Activated CD4-positive, alpha-beta T cell treated with anti-CD3 and anti-CD28 coated beads for 36 hours (primary cell): ENCODE measurements at regions not wholly inside any gene's neighbourhood (a gene's known extent, or its start where the extent isn't known, plus 50 kb on each side); places are given as distances from the start of the nearest gene placed in this dataset.

Experiments used
- ATAC-seq: fragments of 200-7000 bp; cut with Tn5 transposase; one replicate; pipeline ENCODE4 v1.10.0; 2021; ENCODE audit warnings: mild to moderate bottlenecking, moderate library complexity
- CTCF ChIA-PET: fragments of 350-600 bp; sonication (Branson Sonifier 250); formaldehyde crosslinking; loops from one replicate; lab custom pipeline; 2021; ENCODE audit warnings: antibody characterized with exemption; lab: Charles Lee
- POLR2A ChIA-PET: fragments of 350-600 bp; sonication (Branson Sonifier 250); formaldehyde crosslinking; loops from one replicate; lab custom pipeline; 2021; ENCODE audit warnings: antibody characterized with exemption, inconsistent platforms; lab: Charles Lee
- DNase-seq: peaks from one replicate; pipeline ENCODE4 v3.0.0-alpha.2; 2020
- H3K27ac Mint-ChIP-seq: one replicate; pipeline ENCODE4 v1.8.0; 2021; ENCODE audit warnings: mixed read lengths
- H3K27me3 Mint-ChIP-seq: one replicate; pipeline ENCODE4 v1.8.0; 2021; ENCODE audit warnings: mixed read lengths
- H3K36me3 Mint-ChIP-seq: one replicate; pipeline ENCODE4 v1.8.0; 2021; ENCODE audit warnings: low read depth, mixed read lengths
- H3K4me1 Mint-ChIP-seq: one replicate; pipeline ENCODE4 v1.8.0; 2021; ENCODE audit warnings: mixed read lengths
- H3K4me3 Mint-ChIP-seq: one replicate; pipeline ENCODE4 v1.8.0; 2021; ENCODE audit warnings: mild to moderate bottlenecking, moderate library complexity, mixed read lengths
- H3K9me3 Mint-ChIP-seq: one replicate; pipeline ENCODE4 v1.8.0; 2021; ENCODE audit warnings: low read depth, mixed read lengths
- intact Hi-C, 2 experiments: fragments of 100-400 bp; cut with DNase I in 1 of 2; cut with micrococcal nuclease in 1 of 2; formaldehyde crosslinking; loops; one replicate each; pipeline versions ENCODE4 v1.14.2 to v1.15.1; 2022 to 2024; cut with DNase I, micrococcal nuclease

GRCh38 chr2:160889439-160890170 is 270.6 kb upstream of the TANK start:
- Mint-ChIP-seq H3K27me3 (no peaks in the 10 kb centered on the region), H3K9me3 (no peaks in the 10 kb centered on the region), H3K4me3 (no peak overlapping the region), H3K4me1 (no peaks in the 10 kb centered on the region), H3K27ac (no peak overlapping the region), H3K36me3 (no peaks in the 10 kb centered on the region)
- no peak for DNase-seq
- intact Hi-C loops: no loop called here
- POLR2A ChIA-PET: no interaction called here
- no peak for ATAC-seq
- CTCF ChIA-PET: no interaction called here

GRCh38 chr2:160890667-160891352 is 269.4 kb upstream of the TANK start:
- Mint-ChIP-seq H3K4me3 (no peak overlapping the region), H3K9me3 (no peaks in the 10 kb centered on the region), H3K4me1 (no peaks in the 10 kb centered on the region), H3K36me3 (no peaks in the 10 kb centered on the region), H3K27me3 (no peaks in the 10 kb centered on the region), H3K27ac (no peak overlapping the region)
- ATAC-seq: no peak
- no peak for DNase-seq
- ChIA-PET POLR2A (interaction anchor here (0.6 to 0.7 kb wide), 3 partner anchors 104 to 445 kb away, joined by 5 to 7 read pairs (median 5); no protein-coding TSS in a partner anchor), CTCF (no interaction called here)
- intact Hi-C loops: no loop called here

- H3K4me1 Mint-ChIP-seq: no peaks in the 10 kb centered on the region
- H3K36me3 Mint-ChIP-seq: no peaks in the 10 kb centered on the region
- intact Hi-C loops: no loop called here
- CTCF ChIA-PET: no interaction called here
- no peak for ATAC-seq
- H3K27me3 Mint-ChIP-seq: no peaks in the 10 kb centered on the region
- POLR2A ChIA-PET: no interaction called here
- H3K27ac Mint-ChIP-seq: no peak overlapping the region
- no peaks in the 10 kb centered on the region for H3K9me3 Mint-ChIP-seq
- no peak overlapping the region for H3K4me3 Mint-ChIP-seq
- DNase-seq: no peak
These were observed 268.9 kb upstream of the TANK start for GRCh38 chr2:160891353-160891740.

GRCh38 chr2:160892204-160892603 is 268.0 kb upstream of the TANK start:
- H3K4me1 Mint-ChIP-seq: no peaks in the 10 kb centered on the region
- intact Hi-C loops: no loop called here
- H3K9me3 Mint-ChIP-seq: no peaks in the 10 kb centered on the region
- DNase-seq (no peak), ATAC-seq (no peak)
- H3K4me3 Mint-ChIP-seq: no peak overlapping the region
- no peaks in the 10 kb centered on the region for H3K36me3 Mint-ChIP-seq
- POLR2A ChIA-PET: no interaction called here
- H3K27ac Mint-ChIP-seq: no peak overlapping the region
- CTCF ChIA-PET: interaction anchor here (1.0 kb wide), 1 partner anchor 45 kb away, joined by 4 read pairs; no protein-coding TSS in a partner anchor
- H3K27me3 Mint-ChIP-seq: no peaks in the 10 kb centered on the region

- intact Hi-C loops: no loop called here
- no peak overlapping the region for H3K27ac Mint-ChIP-seq
- no peaks in the 10 kb centered on the region for H3K4me1 Mint-ChIP-seq
- ATAC-seq (no peak), DNase-seq (no peak)
- H3K27me3 Mint-ChIP-seq: no peaks in the 10 kb centered on the region
- H3K36me3 Mint-ChIP-seq: no peaks in the 10 kb centered on the region
- POLR2A ChIA-PET: no interaction called here
- no peaks in the 10 kb centered on the region for H3K9me3 Mint-ChIP-seq
- H3K4me3 Mint-ChIP-seq: no peak overlapping the region
- CTCF ChIA-PET: interaction anchor here (0.9 kb wide), 1 partner anchor 77 kb away, joined by 3 read pairs; no protein-coding TSS in a partner anchor
These were observed 266.6 kb upstream of the TANK start for GRCh38 chr2:160893581-160893980.

- intact Hi-C loops: no loop called here
- DNase-seq (no peak), ATAC-seq (no peak)
- ChIA-PET POLR2A (no interaction called here), CTCF (no interaction called here)
- no peaks in the 10 kb centered on the region for H3K36me3 Mint-ChIP-seq
- H3K4me1 Mint-ChIP-seq: no peaks in the 10 kb centered on the region
- H3K27me3 Mint-ChIP-seq: no peaks in the 10 kb centered on the region
- H3K27ac Mint-ChIP-seq: no peak overlapping the region
- no peak overlapping the region for H3K4me3 Mint-ChIP-seq
- no peaks in the 10 kb centered on the region for H3K9me3 Mint-ChIP-seq
These were observed 261.5 kb upstream of the TANK start for GRCh38 chr2:160898581-160899307.

GRCh38 chr2:160901613-160902012 is 258.6 kb upstream of the TANK start:
- CTCF ChIA-PET: interaction anchor here (1.2 kb wide), 1 partner anchor 9 kb away, joined by 3 read pairs; no protein-coding TSS in a partner anchor
- H3K9me3 Mint-ChIP-seq: no peaks in the 10 kb centered on the region
- no peaks in the 10 kb centered on the region for H3K27me3 Mint-ChIP-seq
- ATAC-seq (no peak), DNase-seq (no peak)
- no peak overlapping the region for H3K4me3 Mint-ChIP-seq
- POLR2A ChIA-PET: no interaction called here
- H3K4me1 Mint-ChIP-seq: no peaks in the 10 kb centered on the region
- no peaks in the 10 kb centered on the region for H3K36me3 Mint-ChIP-seq
- intact Hi-C loops: no loop called here
- H3K27ac Mint-ChIP-seq: no peak overlapping the region

- Mint-ChIP-seq H3K4me3 (no peak overlapping the region), H3K9me3 (no peaks in the 10 kb centered on the region), H3K27me3 (no peaks in the 10 kb centered on the region), H3K36me3 (no peaks in the 10 kb centered on the region), H3K4me1 (no peaks in the 10 kb centered on the region), H3K27ac (no peak overlapping the region)
- intact Hi-C loops: no loop called here
- ChIA-PET POLR2A (no interaction called here), CTCF (interaction anchor here (0.8 to 1.0 kb wide), 2 partner anchors 13 to 704 kb away, joined by 3 read pairs; no protein-coding TSS in a partner anchor)
- ATAC-seq (no peak), DNase-seq (no peak)
These were observed 254.4 kb upstream of the TANK start for GRCh38 chr2:160905862-160906261.

GRCh38 chr2:160906878-160907277 is 253.3 kb upstream of the TANK start:
- Mint-ChIP-seq H3K27me3 (no peaks in the 10 kb centered on the region), H3K4me3 (no peak overlapping the region), H3K36me3 (no peaks in the 10 kb centered on the region), H3K9me3 (no peaks in the 10 kb centered on the region), H3K4me1 (no peaks in the 10 kb centered on the region), H3K27ac (no peak overlapping the region)
- ATAC-seq (no peak), DNase-seq (no peak)
- intact Hi-C loops: no loop called here
- CTCF ChIA-PET: no interaction called here
- POLR2A ChIA-PET: no interaction called here

GRCh38 chr2:160907738-160908137 is 252.5 kb upstream of the TANK start:
- Mint-ChIP-seq H3K36me3 (no peaks in the 10 kb centered on the region), H3K4me1 (no peaks in the 10 kb centered on the region), H3K27ac (no peak overlapping the region), H3K4me3 (no peak overlapping the region), H3K9me3 (no peaks in the 10 kb centered on the region), H3K27me3 (no peaks in the 10 kb centered on the region)
- CTCF ChIA-PET: no interaction called here
- intact Hi-C loops: no loop called here
- POLR2A ChIA-PET: no interaction called here
- ATAC-seq: no peak
- DNase-seq: no peak

GRCh38 chr2:160908157-160908556 is 252.1 kb upstream of the TANK start:
- Mint-ChIP-seq H3K36me3 (no peaks in the 10 kb centered on the region), H3K9me3 (no peaks in the 10 kb centered on the region), H3K4me1 (no peaks in the 10 kb centered on the region), H3K27ac (no peak overlapping the region), H3K4me3 (no peak overlapping the region), H3K27me3 (no peaks in the 10 kb centered on the region)
- intact Hi-C loops: no loop called here
- POLR2A ChIA-PET: no interaction called here
- DNase-seq (no peak), ATAC-seq (no peak)
- CTCF ChIA-PET: no interaction called here
